H9 (cell line): ENCODE measurements at regions not wholly inside any gene's neighbourhood (a gene's known extent, or its start where the extent isn't known, plus 50 kb on each side); places are given as distances from the start of the nearest gene placed in this dataset.
A peak's percentile ranks its signal among the peaks of the same experiment; 100 is the strongest.

Experiments
- DNase-seq: peaks from one replicate; pipeline ENCODE4 v3.0.0-alpha.2; 2017
- H2AFZ ChIP-seq: one replicate; pipeline ENCODE4 v1.6.1; 2013; ENCODE audit warnings: mild to moderate bottlenecking, low read length, control low read depth, moderate library complexity
- H2AK5ac ChIP-seq: 2 replicates; pipeline ENCODE4 v1.6.1; 2013; ENCODE audit warnings: low read length, control low read depth, mixed read lengths; ENCODE audit not compliant: insufficient read length
- H2BK120ac ChIP-seq: one replicate; pipeline ENCODE4 v1.6.1; 2013; ENCODE audit warnings: low read depth, mild to moderate bottlenecking, low read length, control low read depth, inconsistent platforms; ENCODE audit not compliant: poor library complexity, severe bottlenecking
- H2BK12ac ChIP-seq: 2 replicates; pipeline ENCODE4 v1.6.1; 2013; ENCODE audit warnings: low read length, control low read depth, mixed read lengths, low read depth; ENCODE audit not compliant: insufficient read length
- H2BK15ac ChIP-seq: 2 replicates; pipeline ENCODE4 v1.6.1; 2013; ENCODE audit warnings: low read depth, low read length, control low read depth
- H2BK20ac ChIP-seq: one replicate; pipeline ENCODE4 v1.6.1; 2013; ENCODE audit warnings: low read depth, mild to moderate bottlenecking, low read length, control low read depth, inconsistent platforms; ENCODE audit not compliant: poor library complexity, severe bottlenecking
- H2BK5ac ChIP-seq: 2 replicates; pipeline ENCODE4 v1.6.1; 2013; ENCODE audit warnings: low read length, control low read depth, mixed read lengths; ENCODE audit not compliant: insufficient read length
- H3K14ac ChIP-seq: 2 replicates; pipeline ENCODE4 v1.6.1; 2013; ENCODE audit warnings: low read length, control low read depth; ENCODE audit not compliant: insufficient read depth
- H3K18ac ChIP-seq: 2 replicates; pipeline ENCODE4 v1.6.1; 2013; ENCODE audit warnings: low read depth, mild to moderate bottlenecking, mixed read lengths, low read length, control low read depth; ENCODE audit not compliant: insufficient read length
- H3K23ac ChIP-seq: 2 replicates; pipeline ENCODE4 v1.6.1; 2013; ENCODE audit warnings: low read length, control low read depth, mixed read lengths, low read depth; ENCODE audit not compliant: insufficient read length
- H3K23me2 ChIP-seq: 2 replicates; pipeline ENCODE4 v1.6.1; 2013; ENCODE audit warnings: low read depth, mild to moderate bottlenecking, mixed read lengths, low read length, control low read depth; ENCODE audit not compliant: insufficient read length, poor library complexity, severe bottlenecking
- H3K27ac ChIP-seq: 2 replicates; pipeline ENCODE4 v1.5.1; 2013; ENCODE audit warnings: low read length, control low read depth, mixed read lengths, low read depth; ENCODE audit not compliant: insufficient read length
- H3K27me3 ChIP-seq: 2 replicates; pipeline ENCODE4 v1.6.1; 2013; ENCODE audit warnings: low read length, control low read depth, inconsistent platforms; ENCODE audit not compliant: insufficient read depth
- H3K4ac ChIP-seq: 2 replicates; pipeline ENCODE4 v1.6.1; 2013; ENCODE audit warnings: low read depth, mild to moderate bottlenecking, control low read depth, inconsistent platforms, low read length, moderate library complexity
- H3K4me1 ChIP-seq: 2 replicates; pipeline ENCODE4 v1.6.1; 2013; ENCODE audit warnings: low read length, control low read depth, inconsistent platforms; ENCODE audit not compliant: insufficient read depth
- H3K4me2 ChIP-seq: 2 replicates; pipeline ENCODE4 v1.6.1; 2013; ENCODE audit warnings: low read length, control low read depth, mixed read lengths; ENCODE audit not compliant: insufficient read length, insufficient read depth
- H3K56ac ChIP-seq: 2 replicates; pipeline ENCODE4 v1.6.1; 2013; ENCODE audit warnings: low read depth, mild to moderate bottlenecking, mixed read lengths, low read length, control low read depth; ENCODE audit not compliant: insufficient read length
- H3K79me1 ChIP-seq: 2 replicates; pipeline ENCODE4 v1.6.1; 2013; ENCODE audit warnings: low read depth, mild to moderate bottlenecking, moderate library complexity, low read length, control low read depth, inconsistent platforms; ENCODE audit not compliant: insufficient read depth, poor library complexity, severe bottlenecking
- H3K79me2 ChIP-seq: 2 replicates; pipeline ENCODE4 v1.6.1; 2013; ENCODE audit warnings: low read length, control low read depth, inconsistent platforms; ENCODE audit not compliant: insufficient read depth
- H3K9ac ChIP-seq: 2 replicates; pipeline ENCODE4 v1.6.1; 2013; ENCODE audit warnings: low read length, control low read depth, mixed read lengths; ENCODE audit not compliant: insufficient read length; ENCODE audit errors: extremely low read depth
- H3K9me3 ChIP-seq: one replicate; pipeline ENCODE4 v1.6.1; 2013; ENCODE audit warnings: low read depth, low read length, inconsistent platforms; ENCODE audit not compliant: control insufficient read depth
- H3T11ph ChIP-seq: one replicate; pipeline ENCODE4 v1.6.1; 2013; ENCODE audit warnings: mild to moderate bottlenecking, low read length, control low read depth, inconsistent platforms
- H4K20me1 ChIP-seq: one replicate; pipeline ENCODE4 v1.6.1; 2013; ENCODE audit not compliant: control insufficient read depth, insufficient read length, insufficient read depth
- H4K5ac ChIP-seq: 2 replicates; pipeline ENCODE4 v1.6.1; 2013; ENCODE audit warnings: low read depth, mild to moderate bottlenecking, mixed read lengths, low read length, control low read depth; ENCODE audit not compliant: insufficient read length
- H4K8ac ChIP-seq: replicated peaks from 2 replicates; pipeline ENCODE4 v1.6.1; 2013; ENCODE audit warnings: low read length, control low read depth, mixed read lengths, low read depth; ENCODE audit not compliant: insufficient read length
- H4K91ac ChIP-seq: 2 replicates; pipeline ENCODE4 v1.6.1; 2013; ENCODE audit warnings: low read depth, mild to moderate bottlenecking, moderate library complexity, mixed read lengths, low read length, control low read depth; ENCODE audit not compliant: insufficient read length
- H3K27ac Mint-ChIP-seq, 3 experiments: 2 replicates in 2 of 3; 3 replicates in 1 of 3; pipeline ENCODE4 v1.8.0; 2020 to 2021; ENCODE audit warnings: mixed read lengths in 3 of 3, mild to moderate bottlenecking in 1 of 3, moderate library complexity in 1 of 3
- H3K27me3 Mint-ChIP-seq: 2 replicates; pipeline ENCODE4 v1.8.0; 2021; ENCODE audit warnings: low read depth, mild to moderate bottlenecking, moderate library complexity, mixed read lengths
- H3K36me3 Mint-ChIP-seq, 3 experiments: 2 replicates in 2 of 3; 3 replicates in 1 of 3; pipeline ENCODE4 v1.8.0; 2020 to 2021; ENCODE audit warnings: low read depth in 3 of 3, mixed read lengths in 3 of 3; ENCODE audit not compliant: insufficient read depth in 1 of 3
- H3K4me1 Mint-ChIP-seq, 2 experiments: 2 replicates each; pipeline ENCODE4 v1.8.0; 2020; ENCODE audit warnings: mixed read lengths in 2 of 2
- H3K4me3 Mint-ChIP-seq, 2 experiments: 2 replicates in 1 of 2; 3 replicates in 1 of 2; pipeline ENCODE4 v1.8.0; 2020 to 2021; ENCODE audit warnings: mild to moderate bottlenecking in 2 of 2, mixed read lengths in 2 of 2, moderate library complexity in 1 of 2
- H3K9me3 Mint-ChIP-seq, 2 experiments: 2 replicates in 1 of 2; 3 replicates in 1 of 2; pipeline ENCODE4 v1.8.0; 2020; ENCODE audit warnings: mild to moderate bottlenecking in 2 of 2, mixed read lengths in 2 of 2, moderate library complexity in 1 of 2
- WGBS: extraction: QIAGEN DNeasy Blood & Tissue Kit; methylation state at CpG from one replicate; pipeline ENCODE4 v1.1.7; 2013; ENCODE audit warnings: missing lambda C conversion rate, low lambda C conversion rate, mixed read lengths; ENCODE audit not compliant: insufficient read length; ENCODE audit errors: extremely low coverage; 5-methylcytosine and 5-hydroxymethylcytosine counted together
- TF ChIP-seq, protein P1 (sequence below): fragments of 200-600 bp; sonication (generic); conservative IDR thresholded peaks from 3 replicates; pipeline ENCODE4 v1.8.0; 2021; ENCODE audit warnings: antibody characterized with exemption, mild to moderate bottlenecking

DNA sequence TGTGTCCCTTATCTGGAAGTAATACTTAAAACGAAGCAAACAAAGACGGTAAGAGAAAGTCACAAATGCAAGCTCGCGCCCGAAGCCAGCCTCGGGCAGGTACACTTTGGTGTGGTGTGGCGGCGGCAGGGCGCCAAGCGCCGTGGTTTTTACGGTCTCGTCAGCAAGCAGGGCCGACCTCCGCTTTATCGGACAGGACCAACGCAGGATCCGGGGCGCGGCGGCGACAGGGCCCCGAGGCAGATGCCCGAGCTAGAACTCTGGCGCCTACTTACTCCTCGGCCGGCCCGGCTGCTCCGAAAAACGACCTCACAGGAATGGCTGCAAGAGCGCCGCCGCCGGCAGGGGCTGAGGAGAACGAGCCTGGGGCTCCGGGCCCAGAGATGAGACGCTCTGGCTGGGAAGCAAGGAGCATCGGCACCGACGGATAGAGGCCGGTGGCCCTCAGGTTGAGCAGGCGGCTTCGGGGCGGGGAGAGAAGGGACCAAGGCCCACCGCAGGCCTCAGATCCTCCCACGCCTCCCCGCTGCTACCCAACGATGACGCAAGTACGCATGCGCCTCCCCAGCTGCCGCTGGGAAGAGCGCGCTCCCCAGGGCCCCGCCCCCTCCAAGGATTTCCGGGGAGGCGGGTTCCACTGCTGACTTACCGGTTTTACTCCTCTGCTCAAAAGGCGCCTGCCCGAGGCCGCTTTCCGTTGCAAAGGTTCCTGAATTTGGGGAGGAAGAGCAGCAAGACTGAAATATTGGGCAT lies 60.6 kb downstream of the FAM217A start:
- no peak overlapping the region for H3K56ac ChIP-seq
- H3K4ac ChIP-seq: no peak overlapping the region
- peaks cover 1 to 5% of the 10 kb centered on the region in 2 experiments; a peak in 2 of 5 replicates for H3K9me3 Mint-ChIP-seq
- no peaks in the 10 kb centered on the region for H3K27me3 ChIP-seq
- no peak overlapping the region for H2BK12ac ChIP-seq
- TF ChIP-seq, protein P1, sequence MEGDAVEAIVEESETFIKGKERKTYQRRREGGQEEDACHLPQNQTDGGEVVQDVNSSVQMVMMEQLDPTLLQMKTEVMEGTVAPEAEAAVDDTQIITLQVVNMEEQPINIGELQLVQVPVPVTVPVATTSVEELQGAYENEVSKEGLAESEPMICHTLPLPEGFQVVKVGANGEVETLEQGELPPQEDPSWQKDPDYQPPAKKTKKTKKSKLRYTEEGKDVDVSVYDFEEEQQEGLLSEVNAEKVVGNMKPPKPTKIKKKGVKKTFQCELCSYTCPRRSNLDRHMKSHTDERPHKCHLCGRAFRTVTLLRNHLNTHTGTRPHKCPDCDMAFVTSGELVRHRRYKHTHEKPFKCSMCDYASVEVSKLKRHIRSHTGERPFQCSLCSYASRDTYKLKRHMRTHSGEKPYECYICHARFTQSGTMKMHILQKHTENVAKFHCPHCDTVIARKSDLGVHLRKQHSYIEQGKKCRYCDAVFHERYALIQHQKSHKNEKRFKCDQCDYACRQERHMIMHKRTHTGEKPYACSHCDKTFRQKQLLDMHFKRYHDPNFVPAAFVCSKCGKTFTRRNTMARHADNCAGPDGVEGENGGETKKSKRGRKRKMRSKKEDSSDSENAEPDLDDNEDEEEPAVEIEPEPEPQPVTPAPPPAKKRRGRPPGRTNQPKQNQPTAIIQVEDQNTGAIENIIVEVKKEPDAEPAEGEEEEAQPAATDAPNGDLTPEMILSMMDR: peak; percentile 46; the same call in 2 of the 3 replicates
- WGBS: no CpG with 5 or more reads among the region's 62 CpGs
- no peak overlapping the region for H2BK5ac ChIP-seq
- H3T11ph ChIP-seq: no peak overlapping the region
- H3K79me1 ChIP-seq: peaks cover 4% of the 10 kb centered on the region
- peak overlapping the region; percentile 97 for H3K14ac ChIP-seq
- no peak overlapping the region for H2AK5ac ChIP-seq
- peaks cover 20% of the 10 kb centered on the region for H3K79me2 ChIP-seq
- H3K4me1 ChIP-seq: no peaks in the 10 kb centered on the region
- H3K23ac ChIP-seq: no peak overlapping the region
- H3K27ac Mint-ChIP-seq: peak overlapping the region; percentile 99 to 100 (median 99)
- H3K27me3 Mint-ChIP-seq: no peaks in the 10 kb centered on the region
- H4K8ac ChIP-seq: no peak overlapping the region
- peaks cover 35 to 40% of the 10 kb centered on the region in 2 experiments for H3K4me1 Mint-ChIP-seq
- H3K36me3 Mint-ChIP-seq: peaks cover 20 to 28% (median 24%) of the 10 kb centered on the region in 3 experiments
- peak overlapping the region; percentile 93 to 97 for H3K4me3 Mint-ChIP-seq
- H3K23me2 ChIP-seq: peaks cover 3% of the 10 kb centered on the region
- peak overlapping the region; percentile 66 for H3K4me2 ChIP-seq
- H3K27ac ChIP-seq: peak overlapping the region; percentile 84
- H2AFZ ChIP-seq: no peak overlapping the region
- no peaks in the 10 kb centered on the region for H3K9me3 ChIP-seq
- H3K9ac ChIP-seq: peak overlapping the region; percentile 96
- H2BK120ac ChIP-seq: no peak overlapping the region
- no peaks in the 10 kb centered on the region for H4K20me1 ChIP-seq
- H3K18ac ChIP-seq: peak overlapping the region; percentile 96
- no peak overlapping the region for H4K91ac ChIP-seq
- H2BK15ac ChIP-seq: no peak overlapping the region
- no peak overlapping the region for H2BK20ac ChIP-seq
- no peak overlapping the region for H4K5ac ChIP-seq
- DNase-seq: peak; percentile 96
